Sigmoid colon (tissue), 6 donors: ENCODE measurements at regions not wholly inside any gene's neighbourhood (a gene's known extent, or its start where the extent isn't known, plus 50 kb on each side); places are given as distances from the start of the nearest gene placed in this dataset.

Experiments used
- DNase-seq: peaks from one replicate; pipeline ENCODE4 v3.0.0-alpha.2; 2019
- H3K27ac ChIP-seq, 4 donors: fragments of 200-600 bp; sonication (generic); one replicate each; pipeline ENCODE4 v1.5.1; 2016 to 2019; ENCODE audit warnings: mild to moderate bottlenecking in 1 of 4
- H3K27me3 ChIP-seq, 3 donors: fragments of 200-600 bp; sonication (generic); one replicate each; pipeline ENCODE4 v1.5.1; 2019; ENCODE audit warnings: mild to moderate bottlenecking in 1 of 3
- H3K36me3 ChIP-seq, 4 donors: fragments of 200-600 bp; sonication (generic); one replicate each; pipeline ENCODE4 v1.5.1; 2016 to 2019
- H3K4me1 ChIP-seq, 4 donors: fragments of 200-600 bp; sonication (generic); one replicate each; pipeline ENCODE4 v1.5.1; 2017 to 2019
- H3K4me3 ChIP-seq, 4 donors: fragments of 200-600 bp; sonication (generic); one replicate each; pipeline ENCODE4 v1.5.1; 2017 to 2019; ENCODE audit warnings: mild to moderate bottlenecking in 2 of 4, moderate library complexity in 1 of 4
- H3K9me3 ChIP-seq, 4 donors: fragments of 200-600 bp in 3 of 4; sonication (generic) in 3 of 4; one replicate each; pipeline versions ENCODE4 v1.5.1 to v1.6.1; 2013 to 2019
- CTCF ChIP-seq, 4 experiments: fragments of 450-650 bp in 3 of 4; fragments of 200-600 bp in 1 of 4; IDR thresholded peaks; one replicate each; pipeline ENCODE4 v1.5.1; 2016 to 2019; ENCODE audit warnings: antibody characterized with exemption in 4 of 4, mild to moderate bottlenecking in 3 of 4, moderate library complexity in 2 of 4
- EP300 ChIP-seq, 4 donors: sonication (generic); formaldehyde crosslinking; IDR thresholded peaks; one replicate each; pipeline ENCODE4 v1.6.1; 2017; ENCODE audit warnings: antibody characterized with exemption in 4 of 4
- POLR2A ChIP-seq, 2 donors: fragments of 450-650 bp; IDR thresholded peaks; one replicate each; pipeline ENCODE4 v1.6.1; 2016; ENCODE audit warnings: antibody characterized with exemption in 2 of 2, mild to moderate bottlenecking in 2 of 2, moderate library complexity in 2 of 2
- POLR2AphosphoS5 ChIP-seq, 4 donors: sonication (generic); formaldehyde crosslinking; IDR thresholded peaks; one replicate each; pipeline ENCODE4 v1.6.1; 2017; ENCODE audit warnings: antibody characterized with exemption in 4 of 4
- WGBS, 2 donors: extraction: QIAGEN DNeasy Blood & Tissue Kit; methylation state at CpG; one replicate each; pipeline ENCODE4 v1.1.7; 2013; 5-methylcytosine and 5-hydroxymethylcytosine counted together
- intact Hi-C: fragments of 100-400 bp; cut with DNase I; formaldehyde crosslinking; loops from one replicate; pipeline ENCODE4 v1.15.1; 2023
- donor health status: healthy with polysubstance abuse.
- donor health status: healthy.

GRCh38 chr4:31983246-31983645 is 1263.1 kb downstream of the PCDH7 start:
- Histone ChIP-seq H3K9me3 (no peaks in the 10 kb centered on the region), H3K36me3 (no peaks in the 10 kb centered on the region), H3K4me1 (no peaks in the 10 kb centered on the region), H3K27me3 (no peaks in the 10 kb centered on the region), H3K27ac (no peak overlapping the region), H3K4me3 (no peak overlapping the region)
- WGBS, 2 donors, result 94% methylated on average over 1 of the region's 1 CpG
- intact Hi-C loops, result no loop called here
- no peak for TF ChIP-seq POLR2AphosphoS5 (IDR thresholded peaks at IDR 0.05)
- TF ChIP-seq EP300 (IDR thresholded peaks at IDR 0.05), result no peak
- TF ChIP-seq CTCF (IDR thresholded peaks at IDR 0.05), result no peak
- TF ChIP-seq POLR2A (IDR thresholded peaks at IDR 0.05), result no peak
- DNase-seq, result no peak

GRCh38 chr4:31983677-31984076 is 1263.5 kb downstream of the PCDH7 start:
- no peak overlapping the region for H3K4me3 ChIP-seq
- no peaks in the 10 kb centered on the region for H3K36me3 ChIP-seq
- no peak overlapping the region for H3K27ac ChIP-seq
- no peak for DNase-seq
- H3K4me1 ChIP-seq, result no peaks in the 10 kb centered on the region
- TF ChIP-seq POLR2AphosphoS5 (IDR thresholded peaks at IDR 0.05) (no peak), CTCF (IDR thresholded peaks at IDR 0.05) (no peak), POLR2A (IDR thresholded peaks at IDR 0.05) (no peak), EP300 (IDR thresholded peaks at IDR 0.05) (no peak)
- no peaks in the 10 kb centered on the region for H3K9me3 ChIP-seq
- H3K27me3 ChIP-seq, result no peaks in the 10 kb centered on the region
- intact Hi-C loops, result no loop called here

GRCh38 chr4:31984872-31985271 is 1264.7 kb downstream of the PCDH7 start:
- H3K27ac ChIP-seq, result no peak overlapping the region
- intact Hi-C loops, result no loop called here

GRCh38 chr4:31995943-31996901 is 1276.1 kb downstream of the PCDH7 start:
- TF ChIP-seq POLR2AphosphoS5 (IDR thresholded peaks at IDR 0.05) (no peak), POLR2A (IDR thresholded peaks at IDR 0.05) (no peak), EP300 (IDR thresholded peaks at IDR 0.05) (no peak), CTCF (IDR thresholded peaks at IDR 0.05) (no peak)
- H3K4me3 ChIP-seq, result peak overlapping the region in 1 of 4 donors; percentile 12
- intact Hi-C loops, result no loop called here
- H3K4me1 ChIP-seq, result no peaks in the 10 kb centered on the region
- no peaks in the 10 kb centered on the region for H3K27me3 ChIP-seq
- no peak for DNase-seq
- no peaks in the 10 kb centered on the region for H3K36me3 ChIP-seq
- WGBS, 2 donors, result 79 to 91% methylated on average over 55 of the region's 55 CpGs
- H3K27ac ChIP-seq, result no peak overlapping the region
- H3K9me3 ChIP-seq, result no peaks in the 10 kb centered on the region

More at GRCh38 chr4:31984872-31985271, 1264.7 kb downstream of the PCDH7 start:
- TF ChIP-seq POLR2AphosphoS5 (IDR thresholded peaks at IDR 0.05) (no peak), CTCF (IDR thresholded peaks at IDR 0.05) (no peak), POLR2A (IDR thresholded peaks at IDR 0.05) (no peak), EP300 (IDR thresholded peaks at IDR 0.05) (no peak)
- WGBS, 2 donors, result 79 to 84% methylated on average over 2 of the region's 2 CpGs
- no peaks in the 10 kb centered on the region for H3K4me1 ChIP-seq
- H3K4me3 ChIP-seq, result no peak overlapping the region
- no peaks in the 10 kb centered on the region for H3K27me3 ChIP-seq
- DNase-seq, result no peak
- H3K36me3 ChIP-seq, result no peaks in the 10 kb centered on the region
- no peaks in the 10 kb centered on the region for H3K9me3 ChIP-seq
